ENCODE measurements at regions not wholly inside any gene's neighbourhood (a gene's known extent, or its start where the extent isn't known, plus 50 kb on each side); places are given as distances from the start of the nearest gene placed in this dataset.

DNA sequence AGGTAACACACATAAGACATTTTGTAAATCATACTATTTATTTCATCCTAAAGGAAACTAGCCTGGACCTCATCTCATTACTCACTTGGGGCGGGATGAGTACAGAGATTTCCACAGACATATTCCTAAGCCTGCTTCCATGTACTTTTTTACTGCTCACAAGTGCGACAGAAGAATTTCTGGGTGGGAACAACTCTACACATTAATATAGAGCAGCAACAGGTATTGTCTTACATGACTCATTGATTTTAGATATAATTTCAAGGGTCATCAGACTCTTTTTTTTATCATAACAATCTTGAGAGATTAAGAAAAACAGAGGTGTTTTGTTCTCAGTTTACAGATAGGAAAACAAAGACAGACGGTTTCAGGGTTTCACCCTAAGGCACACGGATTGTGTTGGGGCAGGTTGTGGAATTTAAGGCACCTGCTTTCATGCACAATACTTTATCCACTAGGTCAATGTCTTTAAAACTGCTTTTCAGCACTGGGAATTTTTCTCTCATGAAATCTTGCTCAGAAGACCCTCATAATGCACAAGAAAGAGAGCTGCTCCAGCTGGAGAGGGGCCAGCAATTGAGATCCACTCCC lies 186.7 kb upstream of the CDIN1 start:
- H3K9me3 ChIP-seq (ENCODE audit: low read length) = no peaks in the 10 kb centered on the region
- H3K79me2 ChIP-seq (replicated peaks; ENCODE audit: insufficient read depth, low read length) = no peaks in the 10 kb centered on the region
- H2AFZ ChIP-seq (ENCODE audit: low read depth, low read length) = no peak overlapping the region
- H3F3A ChIP-seq (ENCODE audit: insufficient read depth, low read length, poor library complexity, severe bottlenecking) = no peaks in the 10 kb centered on the region
- H3K9me2 ChIP-seq (ENCODE audit: insufficient read depth, low read length) = no peaks in the 10 kb centered on the region
- H3K36me3 ChIP-seq (ENCODE audit: insufficient read depth, low read length) = no peaks in the 10 kb centered on the region
- no peaks in the 10 kb centered on the region for H4K20me1 ChIP-seq (ENCODE audit: insufficient read depth)
- no peak overlapping the region for H3K27ac ChIP-seq (ENCODE audit: low read length)
- no peaks in the 10 kb centered on the region for H3K27me3 ChIP-seq (ENCODE audit: insufficient read depth, low read depth, low read length)
- H3K4me2 ChIP-seq (ENCODE audit: low read length) = no peak overlapping the region
- TF ChIP-seq EZH2 (IDR thresholded peaks at IDR 0.05; ENCODE audit: borderline replicate concordance, insufficient read depth, low read length, poor library complexity, severe bottlenecking) (no peak), POLR2AphosphoS5 (IDR thresholded peaks at IDR 0.05) (no peak), SMC3 (conservative IDR thresholded peaks at IDR 0.05; ENCODE audit: poor library complexity) (no peak), CTCF (IDR thresholded peaks at IDR 0.05; ENCODE audit: poor library complexity, severe bottlenecking) (no peak), TAF1 (IDR thresholded peaks at IDR 0.05; ENCODE audit: low read depth) (no peak), RAD21 (conservative IDR thresholded peaks at IDR 0.05) (no peak), EP300 (conservative IDR thresholded peaks at IDR 0.05; ENCODE audit: poor library complexity, severe bottlenecking) (no peak), MXI1 (conservative IDR thresholded peaks at IDR 0.05; ENCODE audit: poor library complexity, severe bottlenecking) (no peak)
- TF ChIP-seq, protein P1, sequence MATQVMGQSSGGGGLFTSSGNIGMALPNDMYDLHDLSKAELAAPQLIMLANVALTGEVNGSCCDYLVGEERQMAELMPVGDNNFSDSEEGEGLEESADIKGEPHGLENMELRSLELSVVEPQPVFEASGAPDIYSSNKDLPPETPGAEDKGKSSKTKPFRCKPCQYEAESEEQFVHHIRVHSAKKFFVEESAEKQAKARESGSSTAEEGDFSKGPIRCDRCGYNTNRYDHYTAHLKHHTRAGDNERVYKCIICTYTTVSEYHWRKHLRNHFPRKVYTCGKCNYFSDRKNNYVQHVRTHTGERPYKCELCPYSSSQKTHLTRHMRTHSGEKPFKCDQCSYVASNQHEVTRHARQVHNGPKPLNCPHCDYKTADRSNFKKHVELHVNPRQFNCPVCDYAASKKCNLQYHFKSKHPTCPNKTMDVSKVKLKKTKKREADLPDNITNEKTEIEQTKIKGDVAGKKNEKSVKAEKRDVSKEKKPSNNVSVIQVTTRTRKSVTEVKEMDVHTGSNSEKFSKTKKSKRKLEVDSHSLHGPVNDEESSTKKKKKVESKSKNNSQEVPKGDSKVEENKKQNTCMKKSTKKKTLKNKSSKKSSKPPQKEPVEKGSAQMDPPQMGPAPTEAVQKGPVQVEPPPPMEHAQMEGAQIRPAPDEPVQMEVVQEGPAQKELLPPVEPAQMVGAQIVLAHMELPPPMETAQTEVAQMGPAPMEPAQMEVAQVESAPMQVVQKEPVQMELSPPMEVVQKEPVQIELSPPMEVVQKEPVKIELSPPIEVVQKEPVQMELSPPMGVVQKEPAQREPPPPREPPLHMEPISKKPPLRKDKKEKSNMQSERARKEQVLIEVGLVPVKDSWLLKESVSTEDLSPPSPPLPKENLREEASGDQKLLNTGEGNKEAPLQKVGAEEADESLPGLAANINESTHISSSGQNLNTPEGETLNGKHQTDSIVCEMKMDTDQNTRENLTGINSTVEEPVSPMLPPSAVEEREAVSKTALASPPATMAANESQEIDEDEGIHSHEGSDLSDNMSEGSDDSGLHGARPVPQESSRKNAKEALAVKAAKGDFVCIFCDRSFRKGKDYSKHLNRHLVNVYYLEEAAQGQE (IDR thresholded peaks at IDR 0.05; ENCODE audit: borderline replicate concordance) = no peak
- no peak overlapping the region for H3K4me3 ChIP-seq (ENCODE audit: low read length)
- no peak overlapping the region for H3K9ac ChIP-seq (ENCODE audit: low read length)

- Histone ChIP-seq H3K27ac (ENCODE audit: low read length) (no peak overlapping the region), H3K27me3 (ENCODE audit: insufficient read depth, low read depth, low read length) (no peaks in the 10 kb centered on the region), H2AFZ (ENCODE audit: low read depth, low read length) (no peak overlapping the region), H3K9me3 (ENCODE audit: low read length) (no peaks in the 10 kb centered on the region), H4K20me1 (ENCODE audit: insufficient read depth) (no peaks in the 10 kb centered on the region), H3K36me3 (ENCODE audit: insufficient read depth, low read length) (no peaks in the 10 kb centered on the region), H3K4me2 (ENCODE audit: low read length) (no peak overlapping the region), H3F3A (ENCODE audit: insufficient read depth, low read length, poor library complexity, severe bottlenecking) (no peaks in the 10 kb centered on the region), H3K79me2 (replicated peaks; ENCODE audit: insufficient read depth, low read length) (no peaks in the 10 kb centered on the region), H3K9me2 (ENCODE audit: insufficient read depth, low read length) (no peaks in the 10 kb centered on the region), H3K4me3 (ENCODE audit: low read length) (no peak overlapping the region), H3K9ac (ENCODE audit: low read length) (no peak overlapping the region)
- TF ChIP-seq CTCF (IDR thresholded peaks at IDR 0.05; ENCODE audit: poor library complexity, severe bottlenecking) (no peak), SMC3 (conservative IDR thresholded peaks at IDR 0.05; ENCODE audit: poor library complexity) (no peak), POLR2AphosphoS5 (IDR thresholded peaks at IDR 0.05) (no peak), RAD21 (conservative IDR thresholded peaks at IDR 0.05) (no peak), EZH2 (IDR thresholded peaks at IDR 0.05; ENCODE audit: borderline replicate concordance, insufficient read depth, low read length, poor library complexity, severe bottlenecking) (no peak), TAF1 (IDR thresholded peaks at IDR 0.05; ENCODE audit: low read depth) (no peak), EP300 (conservative IDR thresholded peaks at IDR 0.05; ENCODE audit: poor library complexity, severe bottlenecking) (no peak), MXI1 (conservative IDR thresholded peaks at IDR 0.05; ENCODE audit: poor library complexity, severe bottlenecking) (no peak)
- TF ChIP-seq, protein P1 (IDR thresholded peaks at IDR 0.05; ENCODE audit: borderline replicate concordance) = no peak
These were observed 181.2 kb upstream of the CDIN1 start for GRCh38 chr15:36398212-36398611.

Measured in neural cell (in vitro differentiated cells).